ENCODE measurements at regions not wholly inside any gene's neighbourhood (a gene's known extent, or its start where the extent isn't known, plus 50 kb on each side); places are given as distances from the start of the nearest gene placed in this dataset.

DNA sequence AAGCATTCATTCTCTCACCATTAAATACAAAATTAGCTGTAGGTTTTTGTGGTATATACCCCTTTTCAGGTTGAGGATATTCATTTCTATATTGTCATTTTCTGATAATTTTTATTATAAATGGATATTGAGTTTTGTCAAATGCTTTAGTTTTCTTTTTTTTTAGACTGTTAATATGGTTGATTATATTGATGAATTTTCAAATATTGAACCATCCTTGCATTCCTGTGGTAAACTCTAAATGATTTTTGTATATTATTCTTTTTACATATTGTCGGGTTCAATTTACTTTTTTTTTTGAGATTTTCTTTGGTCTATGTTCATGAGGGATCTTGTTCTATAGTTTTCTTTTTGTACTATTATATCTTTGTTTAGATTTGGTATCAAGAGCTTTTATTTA lies 165.1 kb downstream of the GPAT3 start:
- TF ChIP-seq, protein P1, sequence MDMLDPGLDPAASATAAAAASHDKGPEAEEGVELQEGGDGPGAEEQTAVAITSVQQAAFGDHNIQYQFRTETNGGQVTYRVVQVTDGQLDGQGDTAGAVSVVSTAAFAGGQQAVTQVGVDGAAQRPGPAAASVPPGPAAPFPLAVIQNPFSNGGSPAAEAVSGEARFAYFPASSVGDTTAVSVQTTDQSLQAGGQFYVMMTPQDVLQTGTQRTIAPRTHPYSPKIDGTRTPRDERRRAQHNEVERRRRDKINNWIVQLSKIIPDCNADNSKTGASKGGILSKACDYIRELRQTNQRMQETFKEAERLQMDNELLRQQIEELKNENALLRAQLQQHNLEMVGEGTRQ (IDR thresholded peaks at IDR 0.05; ENCODE audit: low read depth, low read length): no peak
- TF ChIP-seq, protein P2, sequence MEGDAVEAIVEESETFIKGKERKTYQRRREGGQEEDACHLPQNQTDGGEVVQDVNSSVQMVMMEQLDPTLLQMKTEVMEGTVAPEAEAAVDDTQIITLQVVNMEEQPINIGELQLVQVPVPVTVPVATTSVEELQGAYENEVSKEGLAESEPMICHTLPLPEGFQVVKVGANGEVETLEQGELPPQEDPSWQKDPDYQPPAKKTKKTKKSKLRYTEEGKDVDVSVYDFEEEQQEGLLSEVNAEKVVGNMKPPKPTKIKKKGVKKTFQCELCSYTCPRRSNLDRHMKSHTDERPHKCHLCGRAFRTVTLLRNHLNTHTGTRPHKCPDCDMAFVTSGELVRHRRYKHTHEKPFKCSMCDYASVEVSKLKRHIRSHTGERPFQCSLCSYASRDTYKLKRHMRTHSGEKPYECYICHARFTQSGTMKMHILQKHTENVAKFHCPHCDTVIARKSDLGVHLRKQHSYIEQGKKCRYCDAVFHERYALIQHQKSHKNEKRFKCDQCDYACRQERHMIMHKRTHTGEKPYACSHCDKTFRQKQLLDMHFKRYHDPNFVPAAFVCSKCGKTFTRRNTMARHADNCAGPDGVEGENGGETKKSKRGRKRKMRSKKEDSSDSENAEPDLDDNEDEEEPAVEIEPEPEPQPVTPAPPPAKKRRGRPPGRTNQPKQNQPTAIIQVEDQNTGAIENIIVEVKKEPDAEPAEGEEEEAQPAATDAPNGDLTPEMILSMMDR (conservative IDR thresholded peaks at IDR 0.05; ENCODE audit: low read depth, low read length): no peak
- TF ChIP-seq POLR2A (IDR thresholded peaks at IDR 0.05; ENCODE audit: low read depth, low read length) (no peak), RFX5 (IDR thresholded peaks at IDR 0.05; ENCODE audit: low read depth, low read length) (no peak), RCOR1 (IDR thresholded peaks at IDR 0.05; ENCODE audit: insufficient replicate concordance, low read length) (no peak), NFE2L2 (IDR thresholded peaks at IDR 0.05; ENCODE audit: low read depth, low read length) (no peak), FOS (IDR thresholded peaks at IDR 0.05; ENCODE audit: low read depth, low read length) (no peak), MAFK (IDR thresholded peaks at IDR 0.05; ENCODE audit: low read depth, low read length) (no peak), CEBPB (IDR thresholded peaks at IDR 0.05; ENCODE audit: low read depth, low read length) (no peak), MXI1 (IDR thresholded peaks at IDR 0.05; ENCODE audit: borderline replicate concordance, low read depth, low read length) (no peak)
- TF ChIP-seq, protein P3, sequence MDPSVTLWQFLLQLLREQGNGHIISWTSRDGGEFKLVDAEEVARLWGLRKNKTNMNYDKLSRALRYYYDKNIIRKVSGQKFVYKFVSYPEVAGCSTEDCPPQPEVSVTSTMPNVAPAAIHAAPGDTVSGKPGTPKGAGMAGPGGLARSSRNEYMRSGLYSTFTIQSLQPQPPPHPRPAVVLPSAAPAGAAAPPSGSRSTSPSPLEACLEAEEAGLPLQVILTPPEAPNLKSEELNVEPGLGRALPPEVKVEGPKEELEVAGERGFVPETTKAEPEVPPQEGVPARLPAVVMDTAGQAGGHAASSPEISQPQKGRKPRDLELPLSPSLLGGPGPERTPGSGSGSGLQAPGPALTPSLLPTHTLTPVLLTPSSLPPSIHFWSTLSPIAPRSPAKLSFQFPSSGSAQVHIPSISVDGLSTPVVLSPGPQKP (IDR thresholded peaks at IDR 0.05; ENCODE audit: borderline replicate concordance, low read depth, low read length): no peak

All from IMR-90 (cell line).